Osteoblast (primary cell): ENCODE measurements at regions not wholly inside any gene's neighbourhood (a gene's known extent, or its start where the extent isn't known, plus 50 kb on each side); places are given as distances from the start of the nearest gene placed in this dataset.

Source experiments
- DNase-seq: peaks from one replicate; pipeline ENCODE4 v3.0.0; 2011; ENCODE audit warnings: low spot score, mixed read lengths; ENCODE audit not compliant: insufficient read length; ENCODE audit errors: missing footprints
- H2AFZ ChIP-seq: 2 replicates; pipeline ENCODE4 v1.6.0; 2011; ENCODE audit warnings: mild to moderate bottlenecking, low read length
- H3K27ac ChIP-seq: 2 replicates; pipeline ENCODE4 v1.5.1; 2011; ENCODE audit warnings: mild to moderate bottlenecking, low read depth, low read length, moderate library complexity
- H3K27me3 ChIP-seq: 2 replicates; pipeline ENCODE4 v1.6.0; 2012; ENCODE audit warnings: mild to moderate bottlenecking, control low read depth, inconsistent platforms, low read length, moderate library complexity; ENCODE audit not compliant: insufficient read depth
- H3K36me3 ChIP-seq: 2 replicates; pipeline ENCODE4 v1.5.1; 2011; ENCODE audit warnings: mild to moderate bottlenecking, low read length, control low read depth, moderate library complexity; ENCODE audit not compliant: insufficient read depth
- H3K4me1 ChIP-seq: 2 replicates; pipeline ENCODE4 v1.5.1; 2011; ENCODE audit warnings: mild to moderate bottlenecking, low read length, control low read depth, moderate library complexity; ENCODE audit not compliant: insufficient read depth
- H3K4me2 ChIP-seq: 2 replicates; pipeline ENCODE4 v1.6.0; 2011; ENCODE audit warnings: mild to moderate bottlenecking, low read length; ENCODE audit not compliant: insufficient read depth
- H3K4me3 ChIP-seq: fragments of 200-600 bp; sonication (generic); 3 replicates; pipeline ENCODE4 v1.5.1; 2012; ENCODE audit warnings: mild to moderate bottlenecking, low read length, inconsistent platforms; ENCODE audit not compliant: insufficient read depth
- H3K79me2 ChIP-seq: 2 replicates; pipeline ENCODE4 v1.6.0; 2012; ENCODE audit warnings: mild to moderate bottlenecking, low read length, control low read depth, inconsistent platforms; ENCODE audit not compliant: insufficient read depth
- H3K9me3 ChIP-seq: 2 replicates; pipeline ENCODE4 v1.5.1; 2011; ENCODE audit warnings: low read depth, low read length, control low read depth
- H4K20me1 ChIP-seq: 2 replicates; pipeline ENCODE4 v1.6.0; 2012; ENCODE audit warnings: mild to moderate bottlenecking, low read length, control low read depth; ENCODE audit not compliant: insufficient read depth
- TF ChIP-seq, protein P1 (sequence below): IDR thresholded peaks from 2 replicates; pipeline ENCODE4 v1.5.1; 2011; ENCODE audit warnings: mild to moderate bottlenecking, low read depth, low read length, moderate library complexity; ENCODE audit errors: extremely low read depth

DNA sequence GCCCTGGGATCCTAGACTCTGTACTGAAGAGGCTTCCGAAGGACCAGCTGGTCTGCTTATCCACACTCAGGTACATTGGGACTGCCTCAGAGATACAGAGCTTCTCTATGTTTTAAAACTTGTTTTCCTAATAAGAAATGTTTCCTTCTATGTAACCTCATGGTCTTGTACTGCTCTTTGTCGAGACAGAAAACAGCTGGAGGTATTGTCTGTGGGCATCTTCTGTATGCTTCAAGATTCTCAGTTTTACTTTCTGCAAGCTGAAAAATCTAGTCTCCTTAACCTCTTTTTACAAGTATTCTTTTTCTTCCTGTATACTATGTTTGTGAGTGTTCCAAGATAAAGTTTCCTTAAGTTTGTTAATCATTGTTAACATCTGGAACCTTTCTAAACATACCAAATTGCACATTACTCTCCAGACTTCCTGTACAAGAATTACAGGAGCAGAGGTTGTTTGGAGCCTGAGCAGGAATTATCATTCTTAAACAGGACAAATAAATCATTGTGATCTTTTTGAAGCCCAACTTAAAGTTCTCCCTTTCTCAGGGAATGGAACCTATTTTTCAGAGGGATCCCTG, 358.3 kb upstream of the CFAP20DC start:
- Histone ChIP-seq H3K79me2 (no peaks in the 10 kb centered on the region), H3K27ac (no peak overlapping the region), H3K9me3 (no peaks in the 10 kb centered on the region), H3K4me2 (no peak overlapping the region), H4K20me1 (no peaks in the 10 kb centered on the region), H2AFZ (no peak overlapping the region), H3K4me1 (no peaks in the 10 kb centered on the region), H3K27me3 (no peaks in the 10 kb centered on the region), H3K36me3 (no peaks in the 10 kb centered on the region), H3K4me3 (no peak overlapping the region)
- TF ChIP-seq, protein P1, sequence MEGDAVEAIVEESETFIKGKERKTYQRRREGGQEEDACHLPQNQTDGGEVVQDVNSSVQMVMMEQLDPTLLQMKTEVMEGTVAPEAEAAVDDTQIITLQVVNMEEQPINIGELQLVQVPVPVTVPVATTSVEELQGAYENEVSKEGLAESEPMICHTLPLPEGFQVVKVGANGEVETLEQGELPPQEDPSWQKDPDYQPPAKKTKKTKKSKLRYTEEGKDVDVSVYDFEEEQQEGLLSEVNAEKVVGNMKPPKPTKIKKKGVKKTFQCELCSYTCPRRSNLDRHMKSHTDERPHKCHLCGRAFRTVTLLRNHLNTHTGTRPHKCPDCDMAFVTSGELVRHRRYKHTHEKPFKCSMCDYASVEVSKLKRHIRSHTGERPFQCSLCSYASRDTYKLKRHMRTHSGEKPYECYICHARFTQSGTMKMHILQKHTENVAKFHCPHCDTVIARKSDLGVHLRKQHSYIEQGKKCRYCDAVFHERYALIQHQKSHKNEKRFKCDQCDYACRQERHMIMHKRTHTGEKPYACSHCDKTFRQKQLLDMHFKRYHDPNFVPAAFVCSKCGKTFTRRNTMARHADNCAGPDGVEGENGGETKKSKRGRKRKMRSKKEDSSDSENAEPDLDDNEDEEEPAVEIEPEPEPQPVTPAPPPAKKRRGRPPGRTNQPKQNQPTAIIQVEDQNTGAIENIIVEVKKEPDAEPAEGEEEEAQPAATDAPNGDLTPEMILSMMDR = no peak
- DNase-seq = no peak

DNA sequence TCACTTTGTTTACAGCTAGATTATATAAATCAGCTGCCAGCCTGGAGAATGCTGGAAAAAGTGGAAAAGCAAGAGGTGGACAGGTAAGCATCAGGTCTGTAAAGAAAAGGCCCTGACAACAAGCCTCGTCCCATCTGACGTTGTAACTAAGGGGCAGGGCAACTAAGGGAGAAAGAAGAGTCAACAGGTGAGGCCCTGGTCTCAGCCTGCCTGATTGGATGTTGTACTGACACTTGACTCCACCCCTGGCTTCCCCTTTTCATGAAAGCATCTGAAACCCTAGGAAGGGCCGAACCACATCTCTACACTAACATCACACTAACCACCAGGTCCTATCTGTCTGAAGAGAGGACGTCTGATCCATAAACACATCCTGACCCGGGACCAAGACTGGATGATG, 357.6 kb upstream of the CFAP20DC start:
- Histone ChIP-seq H3K27ac (no peak overlapping the region), H3K9me3 (no peaks in the 10 kb centered on the region), H4K20me1 (no peaks in the 10 kb centered on the region), H3K36me3 (no peaks in the 10 kb centered on the region), H3K4me1 (no peaks in the 10 kb centered on the region), H3K4me3 (no peak overlapping the region), H3K27me3 (no peaks in the 10 kb centered on the region), H3K4me2 (no peak overlapping the region), H3K79me2 (no peaks in the 10 kb centered on the region), H2AFZ (no peak overlapping the region)
- no peak for DNase-seq
- TF ChIP-seq, protein P1 = no peak

DNA sequence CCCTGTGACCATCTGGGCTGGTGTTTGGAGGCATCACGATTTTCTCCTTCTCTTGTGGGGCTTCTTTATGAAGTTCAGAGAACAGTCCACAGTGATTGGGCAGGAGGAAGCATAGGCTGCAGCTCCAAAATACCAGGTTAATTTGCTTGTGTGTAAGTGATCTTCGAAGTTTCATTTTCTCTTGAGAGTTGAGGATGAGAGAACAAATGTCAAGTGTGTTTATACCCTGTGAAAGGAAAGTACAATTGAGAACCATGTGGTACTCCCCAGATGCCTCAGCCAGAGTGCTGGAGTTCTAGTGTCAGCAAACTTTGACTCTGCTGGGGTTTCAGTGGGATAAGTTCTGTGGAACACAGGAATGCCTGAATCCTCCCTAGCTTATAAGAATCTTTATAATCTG, 357.1 kb upstream of the CFAP20DC start:
- Histone ChIP-seq H3K4me3 (no peak overlapping the region), H3K4me2 (no peak overlapping the region), H3K79me2 (no peaks in the 10 kb centered on the region), H3K27ac (no peak overlapping the region), H3K27me3 (no peaks in the 10 kb centered on the region), H3K4me1 (no peaks in the 10 kb centered on the region), H2AFZ (no peak overlapping the region), H3K36me3 (no peaks in the 10 kb centered on the region), H3K9me3 (no peaks in the 10 kb centered on the region), H4K20me1 (no peaks in the 10 kb centered on the region)
- TF ChIP-seq, protein P1 = no peak
- no peak for DNase-seq

DNA sequence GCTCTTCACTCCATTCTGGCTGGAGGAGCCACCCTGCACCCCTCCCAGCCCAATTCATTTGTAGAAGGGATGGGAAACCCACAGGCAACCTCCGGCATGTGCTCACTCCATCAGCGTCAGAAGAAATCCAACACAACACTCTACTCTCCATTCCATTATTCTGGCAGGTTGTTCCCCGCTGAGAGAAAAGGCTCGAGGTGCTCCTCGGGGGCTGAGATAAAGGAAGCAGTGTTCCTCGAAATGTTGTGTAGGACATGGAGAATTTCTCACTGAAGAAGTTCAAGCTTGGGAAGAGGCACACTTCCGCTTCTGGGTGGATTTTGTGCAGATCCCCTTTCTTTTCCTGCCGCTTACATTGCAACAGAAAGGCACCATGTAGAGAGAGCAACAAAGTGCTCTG, 355.0 kb upstream of the CFAP20DC start:
- H3K4me2 ChIP-seq = no peak overlapping the region
- no peaks in the 10 kb centered on the region for H3K4me1 ChIP-seq
- no peaks in the 10 kb centered on the region for H3K27me3 ChIP-seq
- no peaks in the 10 kb centered on the region for H3K36me3 ChIP-seq
- H2AFZ ChIP-seq = no peak overlapping the region
- TF ChIP-seq, protein P1 = no peak
- H3K79me2 ChIP-seq = no peaks in the 10 kb centered on the region
- DNase-seq = no peak
- no peak overlapping the region for H3K4me3 ChIP-seq
- H3K27ac ChIP-seq = no peak overlapping the region
- H3K9me3 ChIP-seq = no peaks in the 10 kb centered on the region
- H4K20me1 ChIP-seq = no peaks in the 10 kb centered on the region
